Neural cell (in vitro differentiated cells): ENCODE measurements at regions not wholly inside any gene's neighbourhood (a gene's known extent, or its start where the extent isn't known, plus 50 kb on each side); places are given as distances from the start of the nearest gene placed in this dataset.

Experiments used
- H2AFZ ChIP-seq: fragments of 200-600, 300-800 bp; sonication (generic), shearing (Covaris generic); 2 replicates; pipeline ENCODE4 v1.6.0; 2014; ENCODE audit warnings: low read depth, mild to moderate bottlenecking, antibody characterized with exemption, low read length, moderate library complexity
- H3F3A ChIP-seq: fragments of 200-600 bp; shearing (Covaris generic); 2 replicates; pipeline ENCODE4 v1.6.1; 2016; ENCODE audit warnings: mild to moderate bottlenecking, moderate library complexity, mixed read lengths, antibody characterized with exemption, low read length; ENCODE audit not compliant: insufficient read depth, poor library complexity, severe bottlenecking
- H3K27ac ChIP-seq: fragments of 200-600, 300-800 bp; sonication (generic), shearing (Covaris generic); 2 replicates; pipeline ENCODE4 v1.5.1; 2014; ENCODE audit warnings: mild to moderate bottlenecking, low read length, moderate library complexity
- H3K27me3 ChIP-seq: fragments of 300-800, 200-600 bp; sonication (generic), shearing (Covaris generic); 2 replicates; pipeline ENCODE4 v1.6.0; 2014; ENCODE audit warnings: mild to moderate bottlenecking, low read depth, low read length, moderate library complexity; ENCODE audit not compliant: insufficient read depth
- H3K36me3 ChIP-seq: fragments of 300-800, 200-600 bp; sonication (generic), shearing (Covaris generic); 2 replicates; pipeline ENCODE4 v1.5.1; 2014; ENCODE audit warnings: mild to moderate bottlenecking, antibody characterized with exemption, low read length, moderate library complexity; ENCODE audit not compliant: insufficient read depth
- H3K4me2 ChIP-seq: fragments of 300-800, 200-600 bp; sonication (generic), shearing (Covaris generic); 2 replicates; pipeline ENCODE4 v1.6.0; 2014; ENCODE audit warnings: mild to moderate bottlenecking, low read length
- H3K4me3 ChIP-seq: fragments of 300-800, 200-600 bp; sonication (generic), shearing (Covaris generic); 2 replicates; pipeline ENCODE4 v1.5.1; 2014; ENCODE audit warnings: mild to moderate bottlenecking, low read length, moderate library complexity
- H3K79me2 ChIP-seq: fragments of 200-600 bp; shearing (Covaris generic); replicated peaks from 2 replicates; pipeline ENCODE4 v1.6.0; 2014; ENCODE audit warnings: mild to moderate bottlenecking, low read length, moderate library complexity; ENCODE audit not compliant: insufficient read depth
- H3K9ac ChIP-seq: fragments of 300-800, 200-600 bp; sonication (generic), shearing (Covaris generic); 2 replicates; pipeline ENCODE4 v1.6.1; 2016; ENCODE audit warnings: mild to moderate bottlenecking, low read length, mixed read lengths
- H3K9me2 ChIP-seq: fragments of 200-600 bp; shearing (Covaris generic); 2 replicates; pipeline ENCODE4 v1.6.1; 2016; ENCODE audit warnings: mild to moderate bottlenecking, low read length, mixed read lengths; ENCODE audit not compliant: insufficient read depth
- H3K9me3 ChIP-seq: fragments of 200-600, 300-800 bp; sonication (generic), shearing (Covaris generic); 2 replicates; pipeline ENCODE4 v1.6.1; 2016; ENCODE audit warnings: mild to moderate bottlenecking, mixed run types, low read length, moderate library complexity, mixed read lengths
- H4K20me1 ChIP-seq: fragments of 200-600 bp; shearing (Covaris generic); 2 replicates; pipeline ENCODE4 v1.6.1; 2016; ENCODE audit warnings: mild to moderate bottlenecking, mixed run types; ENCODE audit not compliant: insufficient read depth
- EP300 ChIP-seq: fragments of 450-650 bp; conservative IDR thresholded peaks from 2 replicates; pipeline ENCODE4 v1.6.1; 2014; ENCODE audit warnings: antibody characterized with exemption, mild to moderate bottlenecking, moderate library complexity; ENCODE audit not compliant: poor library complexity, severe bottlenecking
- EZH2 ChIP-seq: fragments of 200-600, 300-800 bp; shearing (Covaris generic), sonication (generic); IDR thresholded peaks from 2 replicates; pipeline ENCODE4 v1.6.1; 2014; ENCODE audit warnings: antibody characterized with exemption, low read length, borderline replicate concordance, mild to moderate bottlenecking; ENCODE audit not compliant: insufficient read depth, poor library complexity, severe bottlenecking
- MXI1 ChIP-seq: fragments of 450-650 bp; conservative IDR thresholded peaks from 2 replicates; pipeline ENCODE4 v1.6.1; 2014; ENCODE audit warnings: antibody characterized with exemption, mild to moderate bottlenecking; ENCODE audit not compliant: poor library complexity, severe bottlenecking
- POLR2AphosphoS5 ChIP-seq: IDR thresholded peaks from 2 replicates; pipeline ENCODE4 v1.6.1; 2012
- RAD21 ChIP-seq: fragments of 450-650 bp; conservative IDR thresholded peaks from 2 replicates; pipeline ENCODE4 v1.6.1; 2014; ENCODE audit warnings: antibody characterized with exemption, mild to moderate bottlenecking, moderate library complexity
- SMC3 ChIP-seq: fragments of 450-650 bp; conservative IDR thresholded peaks from 2 replicates; pipeline ENCODE4 v1.6.1; 2014; ENCODE audit warnings: antibody characterized with exemption, mild to moderate bottlenecking, moderate library complexity; ENCODE audit not compliant: poor library complexity
- TAF1 ChIP-seq: IDR thresholded peaks from 2 replicates; pipeline ENCODE4 v1.6.1; 2012; ENCODE audit warnings: low read depth
- TF ChIP-seq, protein P1 (sequence below): IDR thresholded peaks from 2 replicates; pipeline ENCODE4 v1.6.1; 2012; ENCODE audit warnings: borderline replicate concordance
- TF ChIP-seq, protein P2 (sequence below): fragments of 450-650 bp; IDR thresholded peaks from 2 replicates; pipeline ENCODE4 v1.5.1; 2014; ENCODE audit warnings: antibody characterized with exemption, mild to moderate bottlenecking, moderate library complexity; ENCODE audit not compliant: poor library complexity, severe bottlenecking

DNA sequence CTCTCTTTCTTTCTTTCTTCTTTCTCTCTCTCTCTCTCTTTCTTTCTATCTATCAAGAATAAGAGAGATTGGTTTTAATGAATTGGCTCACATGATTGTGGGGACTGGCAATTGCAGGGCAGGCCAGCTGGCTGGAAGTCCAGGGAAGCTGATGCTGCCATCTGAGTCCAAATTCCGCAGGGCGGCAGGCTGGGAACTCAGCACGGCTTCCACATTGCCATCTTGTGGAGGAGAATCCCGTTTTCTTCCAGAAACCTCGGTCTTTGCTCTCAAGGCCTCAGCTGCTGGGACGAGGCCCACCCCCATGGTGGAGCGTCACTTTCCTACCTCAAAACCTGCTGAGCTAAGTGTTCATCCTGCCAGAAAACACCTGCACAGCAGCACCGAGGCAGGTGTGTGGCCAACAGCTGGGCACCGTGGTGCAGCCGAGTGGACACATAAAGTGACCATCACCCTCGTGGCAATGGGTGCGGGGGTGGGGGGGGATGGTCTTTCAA is 58.8 kb upstream of the SLCO4A1 start:
- no peak overlapping the region for H3K4me3 ChIP-seq
- no peak overlapping the region for H2AFZ ChIP-seq
- no peaks in the 10 kb centered on the region for H3K27me3 ChIP-seq
- H3K9me3 ChIP-seq: no peaks in the 10 kb centered on the region
- no peak overlapping the region for H3K4me2 ChIP-seq
- no peak overlapping the region for H3K9ac ChIP-seq
- TF ChIP-seq EP300: no peak
- TF ChIP-seq, protein P1, sequence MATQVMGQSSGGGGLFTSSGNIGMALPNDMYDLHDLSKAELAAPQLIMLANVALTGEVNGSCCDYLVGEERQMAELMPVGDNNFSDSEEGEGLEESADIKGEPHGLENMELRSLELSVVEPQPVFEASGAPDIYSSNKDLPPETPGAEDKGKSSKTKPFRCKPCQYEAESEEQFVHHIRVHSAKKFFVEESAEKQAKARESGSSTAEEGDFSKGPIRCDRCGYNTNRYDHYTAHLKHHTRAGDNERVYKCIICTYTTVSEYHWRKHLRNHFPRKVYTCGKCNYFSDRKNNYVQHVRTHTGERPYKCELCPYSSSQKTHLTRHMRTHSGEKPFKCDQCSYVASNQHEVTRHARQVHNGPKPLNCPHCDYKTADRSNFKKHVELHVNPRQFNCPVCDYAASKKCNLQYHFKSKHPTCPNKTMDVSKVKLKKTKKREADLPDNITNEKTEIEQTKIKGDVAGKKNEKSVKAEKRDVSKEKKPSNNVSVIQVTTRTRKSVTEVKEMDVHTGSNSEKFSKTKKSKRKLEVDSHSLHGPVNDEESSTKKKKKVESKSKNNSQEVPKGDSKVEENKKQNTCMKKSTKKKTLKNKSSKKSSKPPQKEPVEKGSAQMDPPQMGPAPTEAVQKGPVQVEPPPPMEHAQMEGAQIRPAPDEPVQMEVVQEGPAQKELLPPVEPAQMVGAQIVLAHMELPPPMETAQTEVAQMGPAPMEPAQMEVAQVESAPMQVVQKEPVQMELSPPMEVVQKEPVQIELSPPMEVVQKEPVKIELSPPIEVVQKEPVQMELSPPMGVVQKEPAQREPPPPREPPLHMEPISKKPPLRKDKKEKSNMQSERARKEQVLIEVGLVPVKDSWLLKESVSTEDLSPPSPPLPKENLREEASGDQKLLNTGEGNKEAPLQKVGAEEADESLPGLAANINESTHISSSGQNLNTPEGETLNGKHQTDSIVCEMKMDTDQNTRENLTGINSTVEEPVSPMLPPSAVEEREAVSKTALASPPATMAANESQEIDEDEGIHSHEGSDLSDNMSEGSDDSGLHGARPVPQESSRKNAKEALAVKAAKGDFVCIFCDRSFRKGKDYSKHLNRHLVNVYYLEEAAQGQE: no peak
- TF ChIP-seq MXI1: no peak
- TF ChIP-seq POLR2AphosphoS5: no peak
- TF ChIP-seq RAD21: no peak
- TF ChIP-seq EZH2: no peak
- TF ChIP-seq, protein P2, sequence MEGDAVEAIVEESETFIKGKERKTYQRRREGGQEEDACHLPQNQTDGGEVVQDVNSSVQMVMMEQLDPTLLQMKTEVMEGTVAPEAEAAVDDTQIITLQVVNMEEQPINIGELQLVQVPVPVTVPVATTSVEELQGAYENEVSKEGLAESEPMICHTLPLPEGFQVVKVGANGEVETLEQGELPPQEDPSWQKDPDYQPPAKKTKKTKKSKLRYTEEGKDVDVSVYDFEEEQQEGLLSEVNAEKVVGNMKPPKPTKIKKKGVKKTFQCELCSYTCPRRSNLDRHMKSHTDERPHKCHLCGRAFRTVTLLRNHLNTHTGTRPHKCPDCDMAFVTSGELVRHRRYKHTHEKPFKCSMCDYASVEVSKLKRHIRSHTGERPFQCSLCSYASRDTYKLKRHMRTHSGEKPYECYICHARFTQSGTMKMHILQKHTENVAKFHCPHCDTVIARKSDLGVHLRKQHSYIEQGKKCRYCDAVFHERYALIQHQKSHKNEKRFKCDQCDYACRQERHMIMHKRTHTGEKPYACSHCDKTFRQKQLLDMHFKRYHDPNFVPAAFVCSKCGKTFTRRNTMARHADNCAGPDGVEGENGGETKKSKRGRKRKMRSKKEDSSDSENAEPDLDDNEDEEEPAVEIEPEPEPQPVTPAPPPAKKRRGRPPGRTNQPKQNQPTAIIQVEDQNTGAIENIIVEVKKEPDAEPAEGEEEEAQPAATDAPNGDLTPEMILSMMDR: no peak
- no peak for TF ChIP-seq TAF1
- TF ChIP-seq SMC3: no peak
- no peaks in the 10 kb centered on the region for H3F3A ChIP-seq
- H4K20me1 ChIP-seq: no peaks in the 10 kb centered on the region
- no peaks in the 10 kb centered on the region for H3K9me2 ChIP-seq
- no peak overlapping the region for H3K27ac ChIP-seq
- H3K79me2 ChIP-seq: no peaks in the 10 kb centered on the region
- no peaks in the 10 kb centered on the region for H3K36me3 ChIP-seq

DNA sequence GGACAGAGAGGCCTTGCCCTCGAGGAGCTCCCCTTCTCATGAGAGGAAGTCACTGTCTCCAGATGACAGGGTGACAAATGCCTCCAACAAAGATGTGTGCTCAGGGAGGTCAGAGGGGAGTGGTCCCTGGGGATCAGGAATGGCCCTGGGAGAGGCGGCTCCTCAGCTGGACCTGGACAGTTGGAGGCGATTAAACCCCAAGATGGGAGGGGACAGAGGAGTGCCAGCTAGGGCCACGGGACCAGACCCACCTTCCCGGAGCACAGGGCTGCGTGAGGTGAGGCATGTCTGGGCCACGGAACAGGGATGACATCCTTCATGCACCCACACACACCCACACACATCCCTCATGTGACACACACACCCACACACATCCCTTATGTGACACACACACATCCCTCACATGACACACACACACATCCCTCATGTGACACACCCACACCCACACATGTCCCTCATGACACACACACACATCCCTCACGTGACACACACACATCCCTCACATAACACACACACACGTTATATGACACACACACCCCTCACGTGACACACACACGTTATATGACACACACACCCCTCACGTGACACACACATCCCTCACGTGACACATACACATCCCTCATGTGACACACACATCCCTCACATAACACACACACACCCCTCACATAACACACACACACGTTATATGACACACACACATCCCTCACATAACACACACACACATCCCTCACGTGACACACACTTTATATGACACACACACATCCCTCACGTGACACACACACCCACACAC is 57.4 kb upstream of the SLCO4A1 start:
- H3F3A ChIP-seq: no peaks in the 10 kb centered on the region
- no peaks in the 10 kb centered on the region for H3K36me3 ChIP-seq
- no peak overlapping the region for H3K4me2 ChIP-seq
- TF ChIP-seq SMC3 (no peak), EP300 (no peak), POLR2AphosphoS5 (no peak), EZH2 (no peak), TAF1 (no peak), RAD21 (no peak), MXI1 (no peak)
- TF ChIP-seq, protein P1: no peak
- H3K27me3 ChIP-seq: no peaks in the 10 kb centered on the region
- H2AFZ ChIP-seq: no peak overlapping the region
- no peak overlapping the region for H3K4me3 ChIP-seq
- no peaks in the 10 kb centered on the region for H4K20me1 ChIP-seq
- no peak overlapping the region for H3K9ac ChIP-seq
- no peaks in the 10 kb centered on the region for H3K9me3 ChIP-seq
- no peak overlapping the region for H3K27ac ChIP-seq
- H3K9me2 ChIP-seq: no peaks in the 10 kb centered on the region
- H3K79me2 ChIP-seq: no peaks in the 10 kb centered on the region
